HG02623 (cell line): ENCODE measurements at regions not wholly inside any gene's neighbourhood (a gene's known extent, or its start where the extent isn't known, plus 50 kb on each side); places are given as distances from the start of the nearest gene placed in this dataset.
"Not testable (repeated sequence)": the region's sequence is repeated elsewhere in the genome, so short reads cannot be mapped to it uniquely, and the experiment has no call there.

Source experiments
- ATAC-seq: cut with Tn5 transposase; IDR thresholded peaks from one replicate; pipeline ENCODE4 v1.9.1; 2021; ENCODE audit warnings: moderate library complexity; ENCODE audit not compliant: unreplicated experiment

DNA sequence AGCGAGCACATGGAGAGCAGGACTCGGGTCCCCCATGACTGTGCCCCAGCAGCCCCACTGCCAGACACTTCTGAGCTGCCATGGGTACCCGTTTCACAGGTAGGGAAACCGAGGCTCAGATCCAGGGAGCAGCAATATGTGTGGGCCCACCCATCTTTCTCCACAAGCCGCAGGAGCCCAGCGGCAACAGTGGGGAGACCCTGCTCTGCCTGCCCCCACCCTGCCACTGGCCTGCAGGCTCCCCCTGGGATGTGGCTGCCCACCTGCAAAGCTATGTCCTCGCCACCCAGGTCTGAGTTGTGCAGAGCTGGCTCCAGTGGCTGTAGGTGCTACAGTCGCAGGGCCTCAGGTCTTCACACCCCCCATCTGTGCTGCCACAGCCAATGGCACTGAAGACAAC lies 50.6 kb upstream of the C1QTNF9B start:
- ATAC-seq, result no peak

DNA sequence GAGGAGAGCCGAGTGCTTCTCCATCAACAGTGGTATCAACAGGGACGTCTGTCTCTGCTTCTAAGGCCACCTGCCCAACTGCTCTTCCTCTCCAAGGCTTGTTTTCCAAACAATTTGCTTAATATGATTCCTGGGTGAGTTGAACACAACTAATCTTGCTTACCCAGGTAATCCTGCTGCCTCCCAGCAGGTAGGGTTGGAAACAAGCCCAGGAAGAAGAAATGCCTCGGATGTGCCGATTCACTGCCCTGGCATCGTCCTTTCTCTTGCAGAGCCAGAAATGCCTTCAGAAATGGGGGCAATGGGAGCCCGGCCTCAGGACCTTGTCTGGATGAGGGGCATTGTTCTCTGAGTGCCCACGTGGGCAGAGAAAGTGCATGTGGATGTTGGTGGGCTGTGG lies 51.9 kb upstream of the C1QTNF9B start:
- no peak for ATAC-seq

DNA sequence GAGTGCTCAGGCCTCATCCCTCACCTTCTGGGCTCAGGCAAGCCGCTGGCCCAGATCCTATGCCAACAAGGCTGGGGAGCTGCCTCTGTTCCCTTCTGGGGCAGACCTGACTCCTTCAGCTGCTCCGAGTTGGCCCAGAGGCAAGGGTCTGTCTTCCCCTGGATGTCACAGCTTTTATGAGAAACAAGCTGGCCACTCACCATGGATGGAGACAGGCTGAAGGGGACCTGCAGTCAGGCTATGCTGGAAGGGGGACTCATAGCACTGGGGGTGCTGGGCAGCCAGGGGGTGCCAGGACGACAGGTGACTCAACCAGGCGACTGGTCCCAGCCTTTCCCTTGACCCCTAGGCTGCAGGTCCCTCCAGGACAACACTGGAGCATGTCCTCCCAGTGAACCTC lies 52.4 kb upstream of the C1QTNF9B start:
- ATAC-seq, result no peak

DNA sequence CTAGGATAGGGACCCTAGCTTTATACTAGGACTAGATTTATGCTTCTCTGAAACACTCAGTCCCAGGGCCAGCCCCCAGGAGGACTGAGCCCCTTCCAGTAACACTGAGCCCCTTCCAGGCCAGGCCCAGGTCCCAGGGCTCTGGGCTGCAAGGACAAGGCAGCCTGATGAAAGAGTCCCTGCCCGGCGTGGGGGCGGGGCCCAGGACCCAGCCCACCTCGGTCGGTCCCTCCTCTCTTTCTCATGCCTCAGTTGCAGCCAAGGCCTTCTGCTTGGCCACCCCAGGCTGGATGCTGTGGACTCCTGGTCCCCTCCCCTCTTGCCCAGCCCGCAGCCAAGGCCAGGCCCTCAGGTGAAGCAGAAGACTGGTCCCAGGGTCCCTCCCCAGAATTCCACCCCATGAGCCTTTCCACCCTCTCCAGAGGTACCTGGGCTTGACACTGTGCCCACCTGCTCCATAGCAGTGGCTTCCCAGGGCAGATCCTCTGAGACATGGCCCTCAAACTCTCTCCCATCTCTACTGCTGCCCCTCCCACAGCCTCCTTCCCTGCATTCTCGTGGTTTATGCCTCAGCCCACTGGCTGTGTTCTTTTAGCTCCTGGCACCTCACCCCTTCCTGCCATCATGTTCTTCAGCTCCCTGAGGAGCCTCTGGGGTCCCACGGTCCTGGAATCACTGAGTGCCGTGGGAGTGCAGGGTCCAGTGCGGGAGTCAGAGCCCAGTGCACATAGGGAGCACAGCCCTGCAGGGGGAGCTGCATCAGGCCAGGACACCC lies 53.6 kb upstream of the C1QTNF9B start:
- ATAC-seq, result no peak

DNA sequence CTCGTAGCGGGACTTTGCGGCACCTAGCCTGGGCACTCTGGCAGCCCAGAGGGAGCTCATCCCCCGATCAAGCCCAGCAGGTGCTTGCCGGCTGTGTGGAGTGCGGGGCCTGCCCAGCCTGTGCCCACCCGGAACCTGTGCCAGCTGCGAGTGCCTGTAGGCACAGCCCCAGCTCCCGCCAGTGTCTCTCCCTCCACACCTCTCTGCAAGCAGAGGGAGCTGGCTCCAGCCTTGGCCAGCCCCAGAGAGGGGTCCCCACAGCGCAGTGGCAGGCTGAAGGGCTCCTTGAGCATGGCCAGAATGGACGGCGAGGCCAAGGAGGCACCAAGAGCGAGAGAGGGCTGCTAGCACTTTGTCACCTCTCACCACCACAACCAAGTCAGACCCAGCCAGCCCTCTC lies 55.5 kb upstream of the C1QTNF9B start:
- ATAC-seq, result no peak

DNA sequence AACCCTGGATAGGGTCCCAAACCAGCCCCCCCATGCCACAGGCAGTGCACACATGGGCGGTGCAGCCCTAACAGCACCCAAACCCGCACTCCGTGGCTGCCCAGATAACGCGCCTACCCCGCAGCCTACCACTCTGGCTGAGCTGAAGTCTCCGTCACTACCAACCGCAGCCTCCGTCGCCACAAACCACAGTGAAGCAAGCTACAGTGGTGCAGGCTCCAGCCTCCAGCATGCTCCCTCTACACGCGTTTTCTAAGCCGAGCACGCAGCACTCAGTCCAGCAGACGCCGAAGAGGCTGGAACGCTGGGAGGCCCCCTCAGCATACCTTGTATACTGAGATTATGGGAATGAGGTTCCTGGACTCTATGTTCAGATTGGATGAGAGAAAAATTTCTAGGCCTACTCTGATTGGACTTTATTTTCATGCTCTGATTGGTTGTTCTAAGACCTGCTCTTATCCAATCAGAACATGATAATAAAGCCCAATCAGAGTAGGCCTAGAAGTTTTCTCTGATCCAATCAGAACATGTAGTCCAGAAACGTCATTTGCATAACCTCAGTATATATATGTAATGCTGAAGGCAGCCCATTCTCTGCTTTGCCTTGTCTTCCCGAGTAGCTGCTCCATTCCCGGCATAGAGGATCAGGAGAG lies 56.7 kb upstream of the C1QTNF9B start:
- ATAC-seq, result no peak

DNA sequence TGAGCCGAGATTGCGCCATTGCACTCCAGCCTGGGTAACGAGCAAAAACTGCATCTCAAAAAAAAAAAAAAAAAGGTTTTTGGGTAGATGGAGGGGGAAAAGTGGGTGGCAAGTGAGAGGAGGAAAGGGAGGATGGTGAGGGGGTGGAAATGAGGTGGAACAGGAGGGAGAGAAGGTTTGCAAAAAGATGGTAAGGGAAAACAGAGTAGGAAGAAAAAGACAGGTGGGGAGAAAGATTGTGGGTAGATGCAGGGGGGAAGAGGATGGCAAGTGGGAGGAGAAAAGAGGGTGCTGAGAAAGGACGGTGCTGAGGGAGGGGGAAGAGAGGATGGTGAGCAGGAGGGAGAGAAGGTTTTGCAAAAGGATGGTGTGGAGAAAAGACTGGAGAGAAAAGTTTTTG lies 57.8 kb upstream of the C1QTNF9B start:
- no peak for ATAC-seq

DNA sequence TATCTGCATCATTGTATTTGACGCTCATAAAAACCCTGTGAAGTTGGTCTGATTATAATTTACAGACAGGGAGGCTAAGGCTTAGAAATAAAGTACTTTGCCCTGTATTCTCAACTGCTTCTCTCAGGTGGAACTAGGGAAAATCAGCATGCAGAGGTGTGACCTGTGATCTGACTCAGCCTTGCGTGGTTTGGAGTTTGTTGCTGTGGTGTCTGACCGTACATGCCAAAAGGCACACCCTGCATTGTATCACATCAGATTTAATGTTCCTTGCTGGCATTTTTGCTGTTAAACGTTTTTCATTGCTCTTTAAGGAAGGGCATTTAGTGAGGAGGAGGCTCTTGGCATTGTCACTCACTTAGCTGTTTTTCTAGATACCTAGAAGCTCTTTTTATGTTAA lies 58.8 kb upstream of the C1QTNF9B start:
- no peak for ATAC-seq

DNA sequence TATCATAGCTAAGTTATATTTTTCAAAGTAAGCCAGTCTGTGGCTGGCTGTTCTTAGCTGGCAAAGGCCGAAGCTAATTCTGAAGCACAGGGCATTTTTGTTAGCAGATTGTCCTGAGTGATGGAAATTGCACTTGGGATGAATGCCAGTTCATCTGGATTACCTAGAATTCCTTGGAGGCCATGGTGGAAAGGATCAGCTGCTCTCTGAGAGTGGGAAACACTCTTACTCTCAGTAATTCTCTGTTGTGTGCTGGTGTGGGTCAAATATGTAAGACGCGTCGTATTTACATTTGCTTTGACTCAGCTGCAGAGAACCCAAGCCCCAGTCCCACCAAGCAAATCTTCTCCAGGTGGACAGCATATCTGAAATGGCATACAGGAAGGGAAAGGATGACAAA lies 60.7 kb upstream of the C1QTNF9B start:
- ATAC-seq, result no peak

DNA sequence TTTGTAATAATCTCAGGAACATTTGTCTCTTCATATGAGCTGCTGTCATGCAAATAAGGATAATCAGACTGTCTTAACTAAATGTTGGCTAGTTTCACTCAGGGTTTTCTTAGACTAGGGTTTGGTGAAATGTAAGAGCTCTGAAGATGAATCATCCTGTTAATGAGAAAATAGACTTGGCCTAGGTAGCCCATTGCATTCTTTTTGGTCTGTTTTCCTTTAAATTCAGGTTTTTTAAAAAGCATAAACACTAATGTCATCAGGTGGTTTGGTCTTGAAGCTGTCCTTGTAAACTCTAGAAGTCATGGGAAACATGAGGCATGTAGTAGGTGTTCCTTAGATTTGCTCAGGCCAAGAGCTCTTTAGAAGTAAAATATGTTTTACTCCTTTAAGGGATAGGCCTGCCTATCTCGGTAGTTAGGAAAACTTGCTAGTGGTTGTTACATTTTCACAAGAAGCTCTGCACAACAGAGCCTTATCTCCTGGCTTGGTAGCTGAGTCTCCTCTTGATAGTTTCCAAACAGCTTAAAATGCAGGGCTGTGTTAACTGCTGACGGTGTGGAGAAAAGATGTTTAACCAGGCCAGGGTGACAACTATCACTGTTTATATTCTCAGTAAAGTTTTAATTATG lies 62.0 kb upstream of the C1QTNF9B start:
- no peak for ATAC-seq

DNA sequence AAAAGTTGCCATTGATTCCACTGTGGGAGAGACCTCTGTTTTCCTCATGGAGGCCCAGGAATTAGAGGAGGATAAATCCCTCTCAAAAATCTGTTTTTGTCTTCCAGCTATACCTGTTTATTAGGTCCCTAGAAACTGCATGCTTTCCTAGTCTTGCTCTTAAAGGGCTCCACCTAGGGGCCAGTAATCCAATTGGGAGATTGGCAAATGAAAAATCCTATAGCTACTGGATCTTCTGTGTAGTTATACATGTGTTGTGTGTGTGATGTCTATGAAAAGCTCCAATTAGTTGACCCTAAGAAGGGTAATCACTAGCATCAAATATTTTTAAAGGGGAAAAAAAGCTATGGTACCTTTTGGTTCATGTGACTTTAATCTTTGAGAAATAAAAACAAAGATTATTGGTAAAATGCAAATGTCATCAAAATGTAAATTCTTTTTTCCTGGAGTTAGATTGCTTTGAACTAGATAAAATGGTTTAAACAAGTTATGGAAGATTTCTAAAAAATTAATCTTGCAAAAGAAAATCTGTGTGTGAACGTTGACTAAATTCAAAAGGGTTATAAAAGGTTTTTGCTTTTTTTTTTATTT lies 63.4 kb upstream of the C1QTNF9B start:
- no peak for ATAC-seq

DNA sequence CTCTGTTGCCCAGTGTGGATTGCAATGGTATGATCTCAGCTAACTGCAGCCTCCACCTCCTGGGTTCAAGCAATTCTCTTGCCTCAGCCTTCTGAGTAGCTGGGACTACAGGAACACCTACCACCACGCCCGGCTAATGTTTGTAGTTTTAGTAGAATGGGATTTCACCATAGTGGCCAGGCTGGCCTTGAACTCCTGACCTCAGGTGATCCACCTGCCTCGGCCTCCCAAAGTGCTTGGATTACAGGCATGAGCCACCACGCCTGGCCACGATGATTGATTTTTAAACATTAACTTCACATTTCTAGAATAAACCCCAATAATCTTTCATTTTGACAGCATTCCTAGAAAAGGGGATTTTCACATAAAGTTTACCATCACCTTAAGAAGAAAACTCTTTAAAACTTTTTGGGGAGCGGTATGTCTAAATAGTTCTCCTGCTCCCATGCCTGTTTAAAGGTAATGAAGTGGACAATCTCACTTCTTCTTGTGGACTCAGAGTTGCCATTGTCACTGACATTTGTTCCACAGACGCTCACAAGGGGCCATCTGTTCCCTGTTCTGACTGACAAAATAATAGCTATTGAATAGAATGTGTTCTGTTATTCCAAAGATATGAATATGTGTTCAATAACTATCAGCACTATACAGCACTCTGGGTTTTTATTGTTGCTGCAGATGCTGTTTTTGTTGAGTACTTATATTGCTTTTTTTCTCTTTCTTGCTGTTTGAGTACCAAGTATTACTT lies 66.1 kb upstream of the C1QTNF9B start:
- ATAC-seq, result no peak

DNA sequence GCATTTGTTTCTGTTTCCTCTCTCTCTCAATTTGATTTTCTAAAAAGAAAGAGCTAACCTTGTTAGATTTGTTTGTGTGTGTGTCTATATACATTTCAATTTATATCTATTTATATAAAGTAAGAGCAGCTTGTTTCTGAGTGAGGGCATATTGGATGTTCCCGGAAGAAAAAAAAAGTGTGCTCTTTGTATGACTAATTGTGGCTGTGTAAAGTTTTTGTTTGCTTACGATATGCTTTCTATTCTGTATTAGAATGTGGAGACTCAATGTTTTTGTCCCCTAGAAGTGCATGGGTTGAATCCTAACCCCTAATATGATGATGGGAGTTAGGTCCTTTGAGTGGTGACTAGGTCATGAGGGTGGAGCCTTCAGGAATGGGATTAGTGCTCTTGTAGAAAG lies 66.6 kb upstream of the C1QTNF9B start:
- no peak for ATAC-seq

DNA sequence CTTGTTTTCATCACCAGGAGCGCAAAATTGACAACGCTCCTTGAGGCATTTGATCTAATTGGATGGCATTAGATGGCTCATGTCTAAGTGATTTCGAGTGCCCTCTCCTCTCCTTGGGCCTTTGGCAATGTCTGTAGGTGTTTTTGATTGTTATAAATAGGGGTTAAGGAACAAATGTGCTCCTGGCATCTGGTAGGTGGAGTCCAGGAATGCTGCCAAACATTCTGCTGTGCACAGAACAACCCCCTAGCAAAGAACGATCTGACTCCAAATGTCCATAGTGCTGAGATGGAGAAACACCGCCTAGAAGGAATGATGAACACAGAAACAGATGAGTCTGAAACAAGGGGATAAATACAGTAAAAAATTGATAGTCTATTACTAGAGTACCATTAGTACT lies 68.0 kb upstream of the C1QTNF9B start:
- ATAC-seq, result no peak

DNA sequence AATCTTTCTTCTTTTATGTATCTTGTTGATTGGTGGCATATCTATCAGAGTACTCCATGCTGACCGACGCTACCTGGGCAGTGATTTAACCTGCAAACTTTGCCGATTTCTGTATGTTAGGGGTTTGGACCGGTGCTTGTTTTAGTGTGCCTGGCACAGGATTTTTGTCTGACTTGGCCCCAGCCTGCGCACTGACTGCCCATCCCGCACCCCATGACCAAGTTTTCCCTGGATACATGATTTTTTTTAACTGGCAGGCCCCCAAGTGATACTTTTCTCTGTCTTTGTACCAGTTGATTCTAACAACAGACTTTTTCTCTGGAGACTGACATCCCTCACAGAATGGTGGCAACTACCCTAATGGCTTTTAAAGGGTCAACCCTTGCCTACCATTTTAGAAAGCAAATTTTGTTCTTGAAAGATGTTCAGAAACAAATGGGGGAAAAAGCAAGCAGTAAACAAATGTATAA lies 69.0 kb upstream of the C1QTNF9B start:
- no peak for ATAC-seq

DNA sequence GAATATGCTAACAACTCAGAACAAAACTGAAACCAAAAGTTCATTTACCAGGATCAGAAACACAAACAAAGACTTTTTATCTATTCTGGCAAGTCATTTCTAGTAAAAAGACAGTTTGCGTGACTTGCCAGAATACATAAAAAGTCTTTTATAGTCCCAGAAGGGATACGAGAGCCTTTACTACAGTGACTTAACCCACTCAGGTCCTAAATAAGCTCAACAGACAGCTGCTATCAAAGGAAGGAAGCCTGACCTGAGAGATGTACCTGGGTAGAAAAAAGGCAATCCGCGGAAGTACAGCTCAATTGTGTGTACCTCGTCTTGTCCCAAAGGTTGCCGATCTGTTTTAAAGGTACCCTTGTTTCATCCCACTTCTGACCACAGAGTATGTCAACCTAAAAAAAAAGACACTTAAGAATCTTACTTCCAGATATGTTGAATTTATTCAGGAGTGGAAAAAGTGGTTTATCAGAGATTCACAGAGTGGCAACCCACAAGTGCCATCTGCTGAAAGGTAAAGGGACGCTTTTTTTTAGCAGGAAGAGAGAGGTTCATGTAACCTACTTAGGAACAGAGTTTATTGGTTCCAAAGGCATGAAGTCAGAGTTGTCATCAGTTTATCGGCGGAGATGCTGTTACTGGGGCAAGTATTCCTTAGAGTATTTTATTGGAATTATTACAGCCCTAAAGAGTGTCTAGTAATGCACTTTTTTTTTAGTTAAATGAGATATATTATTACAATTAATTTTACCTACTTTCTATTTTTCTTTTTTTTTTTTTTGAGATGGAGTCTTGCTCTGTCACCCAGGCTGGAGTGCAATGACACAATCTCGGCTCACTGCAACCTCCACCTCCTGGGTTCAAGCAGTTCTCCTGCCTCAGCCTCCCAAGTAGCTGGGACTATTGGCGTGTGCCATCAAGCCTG lies 69.7 kb upstream of the C1QTNF9B start:
- peak; percentile 51 for ATAC-seq

DNA sequence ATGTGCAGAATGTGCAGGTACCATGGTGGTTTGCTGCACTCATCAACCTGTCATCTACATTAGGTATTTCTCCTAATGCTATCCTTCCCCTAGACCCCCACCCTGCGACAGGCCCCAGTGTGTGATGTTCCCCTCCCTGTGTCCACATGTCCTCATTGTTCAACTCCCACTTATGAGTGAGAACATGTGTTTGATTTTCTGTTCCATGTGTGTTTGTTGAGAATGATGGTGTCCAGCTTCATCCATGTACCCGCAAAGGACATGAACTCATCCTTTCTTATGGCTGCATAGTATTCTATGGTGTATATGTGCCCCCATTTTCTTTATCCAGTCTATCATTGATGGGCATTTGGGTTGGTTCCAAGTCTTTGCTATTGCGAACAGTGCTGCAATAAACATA lies 70.5 kb upstream of the C1QTNF9B start:
- ATAC-seq, result not testable (repeated sequence)

DNA sequence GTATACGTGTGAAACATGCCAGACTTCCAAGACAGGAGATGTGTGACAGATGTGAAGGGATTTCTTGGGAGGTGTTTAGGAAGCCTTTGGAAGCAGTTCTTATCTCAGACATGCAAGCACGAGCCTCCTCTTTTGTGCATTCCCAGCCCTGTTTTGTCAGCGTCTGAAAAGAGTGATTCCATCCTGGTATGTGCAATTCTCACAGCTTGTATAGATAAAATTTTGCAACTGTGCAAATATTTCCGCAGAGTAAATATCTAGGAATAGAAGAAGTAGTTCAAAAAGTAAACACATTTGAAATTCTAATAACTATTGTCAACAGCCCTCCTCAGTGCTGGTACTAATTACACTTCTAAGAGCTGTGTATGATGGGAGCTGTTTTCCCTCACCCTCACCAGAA lies 72.3 kb upstream of the C1QTNF9B start:
- no peak for ATAC-seq

DNA sequence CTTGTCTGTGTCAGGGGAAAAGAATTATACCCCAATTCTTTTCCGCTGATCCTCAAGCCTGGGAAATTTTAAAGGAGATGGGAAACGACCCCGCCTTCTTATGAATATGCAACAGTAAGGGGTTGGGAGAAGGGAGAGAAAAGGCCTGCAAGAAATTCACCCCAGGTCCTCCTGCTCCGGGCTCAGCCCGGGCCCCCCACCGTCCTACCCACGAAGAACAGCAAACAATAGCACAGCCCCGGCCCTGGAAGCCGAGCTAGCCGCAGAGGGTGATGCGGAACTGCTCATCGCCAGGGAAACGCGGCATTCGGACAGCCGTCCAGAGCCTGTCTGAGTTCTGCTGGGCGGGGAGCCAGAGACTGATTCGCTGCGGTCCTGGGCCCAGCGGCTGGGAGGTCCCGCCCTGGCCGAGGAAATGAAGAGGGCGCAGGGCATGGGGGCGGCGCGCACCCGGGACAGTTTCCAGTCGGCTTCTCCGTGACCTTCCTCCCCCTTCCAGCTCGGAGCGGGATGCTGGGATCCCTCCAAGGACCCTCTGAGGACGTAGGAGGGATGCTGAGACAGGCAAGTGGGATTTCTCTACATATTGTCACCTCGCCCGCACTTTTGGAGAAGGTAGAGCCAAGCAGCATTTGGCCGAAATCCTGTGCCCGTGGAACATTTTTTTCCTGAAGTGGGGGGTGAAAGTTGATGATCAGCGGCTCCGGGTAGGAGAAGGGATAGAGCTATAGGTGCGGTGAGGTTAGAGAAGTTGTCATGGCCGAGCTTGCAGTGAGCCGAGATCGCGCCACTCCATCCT lies 82.3 kb upstream of the C1QTNF9B start:
- peak; percentile 54 for ATAC-seq
